Neural cell (in vitro differentiated cells): ENCODE measurements at regions not wholly inside any gene's neighbourhood (a gene's known extent, or its start where the extent isn't known, plus 50 kb on each side); places are given as distances from the start of the nearest gene placed in this dataset.
"Not testable (repeated sequence)": the region's sequence is repeated elsewhere in the genome, so short reads cannot be mapped to it uniquely, and the experiment has no call there.

ENCODE experiments used
- EP300 ChIP-seq: fragments of 450-650 bp; conservative IDR thresholded peaks from 2 replicates; pipeline ENCODE4 v1.6.1; 2014; ENCODE audit warnings: antibody characterized with exemption, mild to moderate bottlenecking, moderate library complexity; ENCODE audit not compliant: poor library complexity, severe bottlenecking
- RAD21 ChIP-seq: fragments of 450-650 bp; conservative IDR thresholded peaks from 2 replicates; pipeline ENCODE4 v1.6.1; 2014; ENCODE audit warnings: antibody characterized with exemption, mild to moderate bottlenecking, moderate library complexity
- TF ChIP-seq, protein P1 (sequence below): fragments of 450-650 bp; IDR thresholded peaks from 2 replicates; pipeline ENCODE4 v1.5.1; 2014; ENCODE audit warnings: antibody characterized with exemption, mild to moderate bottlenecking, moderate library complexity; ENCODE audit not compliant: poor library complexity, severe bottlenecking
- TF ChIP-seq, protein P2 (sequence below): IDR thresholded peaks from 2 replicates; pipeline ENCODE4 v1.6.1; 2012; ENCODE audit warnings: borderline replicate concordance

DNA sequence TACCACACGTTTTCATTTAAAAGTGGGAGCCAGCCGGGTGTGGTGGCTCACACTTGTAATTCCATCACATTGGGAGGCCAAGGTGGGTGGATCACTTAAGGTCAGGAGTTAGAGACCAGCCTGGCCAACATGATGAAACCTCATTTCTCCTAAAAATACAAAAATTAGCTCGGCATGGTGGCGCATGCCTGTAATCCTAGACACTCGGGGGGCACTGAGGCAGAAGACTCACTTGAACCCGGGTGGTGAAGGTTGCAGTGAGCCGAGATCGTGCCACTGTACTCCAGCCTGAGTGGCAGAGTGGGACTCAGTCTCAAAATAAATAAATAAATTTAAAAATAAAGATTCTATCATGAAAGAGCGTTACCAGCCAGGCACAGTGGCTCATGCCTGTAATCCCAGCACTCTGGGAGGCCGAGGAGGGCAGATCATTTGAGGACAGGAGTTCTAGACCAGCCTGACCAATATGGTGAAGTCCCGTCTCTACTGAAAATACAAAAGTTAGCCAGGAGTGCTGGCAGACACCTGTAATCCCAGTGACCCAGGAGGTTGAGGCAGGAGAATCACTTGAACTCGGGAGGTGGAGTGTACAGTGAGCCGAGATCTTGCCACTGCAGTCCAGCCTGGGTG, 135.4 kb upstream of the TPTE start:
- TF ChIP-seq, protein P1, sequence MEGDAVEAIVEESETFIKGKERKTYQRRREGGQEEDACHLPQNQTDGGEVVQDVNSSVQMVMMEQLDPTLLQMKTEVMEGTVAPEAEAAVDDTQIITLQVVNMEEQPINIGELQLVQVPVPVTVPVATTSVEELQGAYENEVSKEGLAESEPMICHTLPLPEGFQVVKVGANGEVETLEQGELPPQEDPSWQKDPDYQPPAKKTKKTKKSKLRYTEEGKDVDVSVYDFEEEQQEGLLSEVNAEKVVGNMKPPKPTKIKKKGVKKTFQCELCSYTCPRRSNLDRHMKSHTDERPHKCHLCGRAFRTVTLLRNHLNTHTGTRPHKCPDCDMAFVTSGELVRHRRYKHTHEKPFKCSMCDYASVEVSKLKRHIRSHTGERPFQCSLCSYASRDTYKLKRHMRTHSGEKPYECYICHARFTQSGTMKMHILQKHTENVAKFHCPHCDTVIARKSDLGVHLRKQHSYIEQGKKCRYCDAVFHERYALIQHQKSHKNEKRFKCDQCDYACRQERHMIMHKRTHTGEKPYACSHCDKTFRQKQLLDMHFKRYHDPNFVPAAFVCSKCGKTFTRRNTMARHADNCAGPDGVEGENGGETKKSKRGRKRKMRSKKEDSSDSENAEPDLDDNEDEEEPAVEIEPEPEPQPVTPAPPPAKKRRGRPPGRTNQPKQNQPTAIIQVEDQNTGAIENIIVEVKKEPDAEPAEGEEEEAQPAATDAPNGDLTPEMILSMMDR = not testable (repeated sequence)
- TF ChIP-seq, protein P2, sequence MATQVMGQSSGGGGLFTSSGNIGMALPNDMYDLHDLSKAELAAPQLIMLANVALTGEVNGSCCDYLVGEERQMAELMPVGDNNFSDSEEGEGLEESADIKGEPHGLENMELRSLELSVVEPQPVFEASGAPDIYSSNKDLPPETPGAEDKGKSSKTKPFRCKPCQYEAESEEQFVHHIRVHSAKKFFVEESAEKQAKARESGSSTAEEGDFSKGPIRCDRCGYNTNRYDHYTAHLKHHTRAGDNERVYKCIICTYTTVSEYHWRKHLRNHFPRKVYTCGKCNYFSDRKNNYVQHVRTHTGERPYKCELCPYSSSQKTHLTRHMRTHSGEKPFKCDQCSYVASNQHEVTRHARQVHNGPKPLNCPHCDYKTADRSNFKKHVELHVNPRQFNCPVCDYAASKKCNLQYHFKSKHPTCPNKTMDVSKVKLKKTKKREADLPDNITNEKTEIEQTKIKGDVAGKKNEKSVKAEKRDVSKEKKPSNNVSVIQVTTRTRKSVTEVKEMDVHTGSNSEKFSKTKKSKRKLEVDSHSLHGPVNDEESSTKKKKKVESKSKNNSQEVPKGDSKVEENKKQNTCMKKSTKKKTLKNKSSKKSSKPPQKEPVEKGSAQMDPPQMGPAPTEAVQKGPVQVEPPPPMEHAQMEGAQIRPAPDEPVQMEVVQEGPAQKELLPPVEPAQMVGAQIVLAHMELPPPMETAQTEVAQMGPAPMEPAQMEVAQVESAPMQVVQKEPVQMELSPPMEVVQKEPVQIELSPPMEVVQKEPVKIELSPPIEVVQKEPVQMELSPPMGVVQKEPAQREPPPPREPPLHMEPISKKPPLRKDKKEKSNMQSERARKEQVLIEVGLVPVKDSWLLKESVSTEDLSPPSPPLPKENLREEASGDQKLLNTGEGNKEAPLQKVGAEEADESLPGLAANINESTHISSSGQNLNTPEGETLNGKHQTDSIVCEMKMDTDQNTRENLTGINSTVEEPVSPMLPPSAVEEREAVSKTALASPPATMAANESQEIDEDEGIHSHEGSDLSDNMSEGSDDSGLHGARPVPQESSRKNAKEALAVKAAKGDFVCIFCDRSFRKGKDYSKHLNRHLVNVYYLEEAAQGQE = not testable (repeated sequence)
- TF ChIP-seq EP300, RAD21: not testable (repeated sequence)
